Epithelial cell of proximal tubule (primary cell): ENCODE measurements at regions not wholly inside any gene's neighbourhood (a gene's known extent, or its start where the extent isn't known, plus 50 kb on each side); places are given as distances from the start of the nearest gene placed in this dataset.

Experiments used
- DNase-seq: peaks from one replicate; pipeline ENCODE4 v3.0.0-alpha.2; 2011; ENCODE audit warnings: low read depth
- H3K4me3 ChIP-seq: 2 replicates; pipeline ENCODE4 v1.5.1; 2011; ENCODE audit warnings: low read depth, mild to moderate bottlenecking, low read length
- CTCF ChIP-seq: conservative IDR thresholded peaks from 2 replicates; pipeline ENCODE4 v1.5.1; 2012; ENCODE audit warnings: low read depth, mild to moderate bottlenecking, low read length

GRCh38 chr16:6447021-6447790 is 885.4 kb upstream of the RBFOX1 start:
- H3K4me3 ChIP-seq = no peak overlapping the region
- DNase-seq = no peak
- TF ChIP-seq CTCF = no peak

DNA sequence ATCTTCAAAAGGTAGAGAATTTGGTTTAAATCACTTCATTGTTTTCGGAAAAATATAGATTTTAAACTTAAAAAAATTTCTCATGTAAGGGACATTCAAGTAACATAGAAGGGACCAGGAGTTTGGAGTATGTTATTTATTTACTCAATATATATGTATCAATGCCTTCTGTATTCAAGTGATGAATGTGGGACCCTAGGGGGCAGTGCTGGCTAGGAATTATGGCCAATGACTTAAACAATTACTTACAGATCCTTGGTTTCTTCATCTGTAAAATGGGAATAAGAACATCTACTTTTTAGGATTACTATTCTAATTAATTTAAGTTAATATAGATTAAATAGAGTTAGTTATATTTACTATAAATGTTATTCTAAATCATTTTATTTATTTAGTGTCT is 886.3 kb upstream of the RBFOX1 start:
- no peak overlapping the region for H3K4me3 ChIP-seq
- DNase-seq = no peak
- TF ChIP-seq CTCF = no peak

DNA sequence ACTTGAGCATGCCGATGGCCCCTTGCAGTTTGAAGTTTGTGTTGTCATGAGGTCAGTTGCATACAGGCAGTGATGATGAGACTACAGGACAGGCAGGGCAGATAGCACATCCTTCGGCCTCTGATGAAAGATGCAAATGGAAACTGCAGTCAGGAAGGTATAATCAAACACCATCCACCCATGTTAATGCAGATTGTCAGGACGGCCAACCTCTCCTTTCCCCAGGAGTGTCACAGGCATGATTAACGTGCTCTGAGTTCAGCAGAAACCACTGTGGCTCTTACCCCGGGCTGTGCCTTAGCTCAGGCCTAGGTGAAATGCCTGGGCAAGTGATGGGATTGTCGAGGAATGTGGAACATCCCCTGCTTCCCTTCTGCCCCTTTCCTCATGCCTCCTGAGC is 893.5 kb upstream of the RBFOX1 start:
- no peak for TF ChIP-seq CTCF
- no peak for DNase-seq
- H3K4me3 ChIP-seq = no peak overlapping the region

DNA sequence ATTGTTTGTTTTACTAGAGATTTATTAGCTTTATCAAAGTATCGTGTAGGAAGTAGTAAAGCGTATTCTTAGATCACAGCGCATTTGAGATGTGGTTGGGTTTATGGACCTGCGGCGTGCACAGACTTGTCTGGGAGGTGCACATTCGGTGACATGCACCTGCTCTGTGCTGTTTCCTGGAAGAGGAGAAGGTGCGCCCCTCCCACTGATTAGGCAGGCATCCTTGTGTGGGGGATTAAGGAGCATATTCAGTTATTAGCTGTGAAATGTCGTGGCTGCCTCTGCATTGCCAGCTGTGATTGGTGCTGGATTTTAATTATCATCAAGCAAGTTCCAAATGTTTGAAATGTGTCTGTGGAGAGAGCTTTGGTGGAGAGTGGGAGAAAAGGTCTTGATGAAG is 903.8 kb upstream of the RBFOX1 start:
- TF ChIP-seq CTCF = no peak
- no peak overlapping the region for H3K4me3 ChIP-seq
- no peak for DNase-seq

DNA sequence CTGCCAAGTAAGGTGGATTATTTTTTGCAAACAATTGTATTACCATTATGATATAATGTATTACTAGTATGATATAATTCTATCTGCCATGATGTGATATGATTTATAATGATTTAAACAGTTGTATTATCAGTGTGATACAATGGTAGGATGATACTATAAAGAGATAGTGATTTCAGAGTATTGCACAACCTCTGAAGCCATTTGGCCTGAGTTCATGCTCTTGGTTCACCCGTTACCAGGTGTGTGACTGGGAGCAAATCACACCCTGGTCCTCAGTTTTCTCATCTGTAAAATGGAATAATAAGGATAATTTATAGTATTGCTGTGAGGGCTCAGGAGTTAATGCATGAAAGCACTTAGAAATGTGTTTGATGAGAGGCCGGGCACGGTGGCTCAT is 905.0 kb upstream of the RBFOX1 start:
- TF ChIP-seq CTCF = no peak
- H3K4me3 ChIP-seq = no peak overlapping the region
- no peak for DNase-seq

DNA sequence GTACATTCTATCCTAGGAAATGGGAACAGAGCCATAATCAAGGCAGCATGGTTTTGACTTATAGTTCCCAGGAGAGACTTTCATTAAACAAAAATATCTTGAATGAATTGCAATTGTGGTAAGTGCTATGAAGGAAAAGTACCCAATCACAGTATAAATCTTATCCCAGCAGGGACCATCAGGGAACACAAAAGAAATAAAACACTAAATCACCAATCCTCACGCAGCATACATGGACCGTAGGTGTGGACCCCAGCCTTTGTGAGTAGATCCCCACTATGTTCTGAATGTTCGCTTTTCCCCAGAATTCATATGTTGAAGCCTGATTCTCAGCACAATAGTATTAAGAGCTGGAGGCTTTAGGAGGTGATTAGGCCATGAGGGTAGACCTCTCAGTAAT is 925.0 kb upstream of the RBFOX1 start:
- TF ChIP-seq CTCF = no peak
- H3K4me3 ChIP-seq = no peak overlapping the region
- no peak for DNase-seq

DNA sequence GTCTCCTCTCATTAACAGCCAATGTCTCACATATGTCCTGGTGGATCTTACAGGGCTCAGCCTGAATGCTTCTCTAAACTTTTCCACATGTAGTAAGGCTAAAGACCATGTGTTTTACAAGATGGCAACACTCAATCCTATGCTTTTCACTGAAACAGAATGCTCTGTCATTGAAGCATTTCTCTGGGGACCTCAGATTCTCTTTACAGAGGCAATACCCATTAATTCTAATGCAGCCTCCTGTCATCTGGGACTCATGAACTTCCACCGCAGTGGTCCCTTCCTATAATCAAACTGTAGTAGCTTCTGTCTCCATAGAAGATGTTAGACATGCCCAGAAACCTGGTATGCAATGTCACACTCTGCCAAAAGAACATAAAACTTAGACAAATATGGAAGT is 926.6 kb upstream of the RBFOX1 start:
- DNase-seq = no peak
- TF ChIP-seq CTCF = no peak
- no peak overlapping the region for H3K4me3 ChIP-seq
